NCI-H2227 treated with DMSO at 0.1 percent for 48 hours (cell line): ENCODE measurements at regions not wholly inside any gene's neighbourhood (a gene's known extent, or its start where the extent isn't known, plus 50 kb on each side); places are given as distances from the start of the nearest gene placed in this dataset.
"Not testable (repeated sequence)": the region's sequence is repeated elsewhere in the genome, so short reads cannot be mapped to it uniquely, and the experiment has no call there.

Source experiments
- DNase-seq: peaks from one replicate; lab custom pipeline; 2025; lab: John Stamatoyannopoulos, UW

GRCh38 chr2:133840761-133841160, 272.5 kb upstream of the NCKAP5 start:
- no peak for DNase-seq

GRCh38 chr2:133841900-133842299, 273.6 kb upstream of the NCKAP5 start:
- no peak for DNase-seq

- no peak for DNase-seq
Observed at GRCh38 chr2:133842446-133842845, 274.2 kb upstream of the NCKAP5 start.

- no peak for DNase-seq
Observed at GRCh38 chr2:133843091-133843490, 274.8 kb upstream of the NCKAP5 start.

- DNase-seq, result no peak
Observed at GRCh38 chr2:133843551-133843950, 275.3 kb upstream of the NCKAP5 start.

- DNase-seq, result peak; percentile 82
Observed at GRCh38 chr2:133844214-133844892, 276.1 kb upstream of the NCKAP5 start.

- DNase-seq, result no peak
Observed at GRCh38 chr2:133846476-133846875, 278.2 kb upstream of the NCKAP5 start.

GRCh38 chr2:133847591-133847990, 279.3 kb upstream of the NCKAP5 start:
- no peak for DNase-seq

- no peak for DNase-seq
Observed at GRCh38 chr2:133848111-133848649, 279.9 kb upstream of the NCKAP5 start.

- DNase-seq, result no peak
Observed at GRCh38 chr2:133849341-133849740, 281.1 kb upstream of the NCKAP5 start.

GRCh38 chr2:133854603-133855200, 286.4 kb upstream of the NCKAP5 start:
- DNase-seq, result no peak

- DNase-seq, result no peak
Observed at GRCh38 chr2:133855526-133855925, 287.3 kb upstream of the NCKAP5 start.

- no peak for DNase-seq
Observed at GRCh38 chr2:133856678-133857077, 288.4 kb upstream of the NCKAP5 start.

GRCh38 chr2:133859578-133859977, 291.3 kb upstream of the NCKAP5 start:
- DNase-seq, result no peak

- no peak for DNase-seq
Observed at GRCh38 chr2:133862400-133862977, 294.2 kb upstream of the NCKAP5 start.

- DNase-seq, result no peak
Observed at GRCh38 chr2:133863106-133863800, 295.0 kb upstream of the NCKAP5 start.

- no peak for DNase-seq
Observed at GRCh38 chr2:133865141-133865540, 296.9 kb upstream of the NCKAP5 start.

- no peak for DNase-seq
Observed at GRCh38 chr2:133867166-133867565, 298.9 kb upstream of the NCKAP5 start.

- no peak for DNase-seq
Observed at GRCh38 chr2:133871545-133872209, 303.4 kb upstream of the NCKAP5 start.

- DNase-seq, result no peak
Observed at GRCh38 chr2:133878326-133878725, 310.1 kb upstream of the NCKAP5 start.

- no peak for DNase-seq
Observed at GRCh38 chr2:133879703-133880102, 311.4 kb upstream of the NCKAP5 start.

- DNase-seq, result not testable (repeated sequence)
Observed at GRCh38 chr2:133882159-133882558, 313.9 kb upstream of the NCKAP5 start.
